Spleen (tissue), 11 donors: ENCODE measurements at regions not wholly inside any gene's neighbourhood (a gene's known extent, or its start where the extent isn't known, plus 50 kb on each side); places are given as distances from the start of the nearest gene placed in this dataset.

Experiments
- DNase-seq: peaks from one replicate; pipeline ENCODE4 v3.0.0-alpha.2; 2020
- H3K27ac ChIP-seq, 8 donors: fragments of 200-600 bp; sonication (generic) in 7 of 8; 1 replicate in 4 of 8; 2 replicates in 4 of 8; pipeline versions ENCODE4 v1.5.0 to v1.8.0; 2016 to 2021; ENCODE audit warnings: inconsistent platforms in 4 of 8, mild to moderate bottlenecking in 4 of 8, moderate library complexity in 1 of 8
- H3K27me3 ChIP-seq, 7 donors: fragments of 200-600 bp; sonication (generic) in 6 of 7; replicated peaks in 1 of 7; 1 replicate in 4 of 7; 2 replicates in 3 of 7; pipeline versions ENCODE4 v1.5.0 to v1.8.0; 2016 to 2021; ENCODE audit warnings: inconsistent platforms in 3 of 7, mild to moderate bottlenecking in 1 of 7
- H3K36me3 ChIP-seq, 6 donors: fragments of 200-600 bp; sonication (generic) in 5 of 6; 1 replicate in 4 of 6; 2 replicates in 2 of 6; pipeline versions ENCODE4 v1.5.0 to v1.8.0; 2016 to 2021; ENCODE audit warnings: inconsistent platforms in 2 of 6
- H3K4me1 ChIP-seq, 6 donors: fragments of 200-600 bp; sonication (generic) in 5 of 6; 1 replicate in 3 of 6; 2 replicates in 3 of 6; pipeline versions ENCODE4 v1.5.0 to v1.8.0; 2016 to 2021; ENCODE audit warnings: inconsistent platforms in 3 of 6
- H3K4me3 ChIP-seq, 8 donors: fragments of 200-600 bp; sonication (generic) in 7 of 8; 1 replicate in 4 of 8; 2 replicates in 4 of 8; pipeline versions ENCODE4 v1.5.0 to v1.8.0; 2016 to 2021; ENCODE audit warnings: inconsistent platforms in 4 of 8, mild to moderate bottlenecking in 4 of 8, moderate library complexity in 2 of 8
- H3K9me3 ChIP-seq, 8 donors: fragments of 200-600 bp; sonication (generic) in 7 of 8; 1 replicate in 4 of 8; 2 replicates in 4 of 8; pipeline versions ENCODE4 v1.5.0 to v1.8.0; 2016 to 2021; ENCODE audit warnings: inconsistent platforms in 4 of 8
- CTCF ChIP-seq, 11 experiments: fragments of 200-600 bp in 7 of 11; fragments of 450-650 bp in 4 of 11; sonication (generic) in 4 of 11; IDR thresholded peaks in 8 of 11; conservative IDR thresholded peaks in 3 of 11; 1 replicate in 7 of 11; 2 replicates in 4 of 11; pipeline versions ENCODE4 v1.4.0 to v1.8.0; 2016 to 2021; ENCODE audit warnings: antibody characterized with exemption in 11 of 11, inconsistent platforms in 4 of 11, mild to moderate bottlenecking in 1 of 11
- POLR2A ChIP-seq, 3 donors: fragments of 450-650 bp; IDR thresholded peaks; one replicate each; pipeline ENCODE4 v1.5.1; 2017; ENCODE audit warnings: antibody characterized with exemption in 3 of 3, mild to moderate bottlenecking in 1 of 3
- POLR2AphosphoS5 ChIP-seq, 3 donors: sonication (generic); formaldehyde crosslinking; IDR thresholded peaks; one replicate each; pipeline ENCODE4 v1.5.1; 2017; ENCODE audit warnings: antibody characterized with exemption in 3 of 3
- WGBS, 5 donors: extraction: QIAGEN DNeasy Blood & Tissue Kit in 3 of 5; methylation state at CpG; one replicate each; pipeline versions ENCODE4 v1.1.5 to v1.1.7; 2013 to 2018; 5-methylcytosine and 5-hydroxymethylcytosine counted together
- intact Hi-C: fragments of 100-400 bp; cut with DNase I; formaldehyde crosslinking; loops from one replicate; pipeline ENCODE4 v1.15.0; 2023; ENCODE audit warnings: low total_unique reads
- donor health status: healthy with polysubstance abuse.
- donor health status: DM: no; HTN: no; CAD: no; lungs with moderate emphysema.
- donor health status: DM: no; HTN: no; CAD: no.
- donor health status: Bipolar disorder and iron deficiency.
- donor health status: healthy.
- donor health status: DM: no; HTN: no; CAD: no.
- donor health status: DM: yes; HTN: yes; CAD: no.

GRCh38 chr2:239484571-239485355 is 83.9 kb upstream of the HDAC4 start:
- Histone ChIP-seq H3K4me3 (no peak overlapping the region), H3K27ac (no peak overlapping the region), H3K36me3 (no peaks in the 10 kb centered on the region), H3K9me3 (no peaks in the 10 kb centered on the region), H3K27me3 (peaks cover 0 to 35% (median 0%) of the 10 kb centered on the region in 7 donors), H3K4me1 (no peaks in the 10 kb centered on the region)
- intact Hi-C loops, result no loop called here
- no peak for DNase-seq
- WGBS, 5 donors, result 87 to 95% (median 93%) methylated on average over 22 of the region's 22 CpGs
- no peak for TF ChIP-seq POLR2AphosphoS5 (IDR thresholded peaks at IDR 0.05)
- no peak for TF ChIP-seq CTCF (IDR thresholded peaks at IDR 0.05 in 8 of 11, conservative IDR thresholded peaks at IDR 0.05 in 3 of 11)
- no peak for TF ChIP-seq POLR2A (IDR thresholded peaks at IDR 0.05)

DNA sequence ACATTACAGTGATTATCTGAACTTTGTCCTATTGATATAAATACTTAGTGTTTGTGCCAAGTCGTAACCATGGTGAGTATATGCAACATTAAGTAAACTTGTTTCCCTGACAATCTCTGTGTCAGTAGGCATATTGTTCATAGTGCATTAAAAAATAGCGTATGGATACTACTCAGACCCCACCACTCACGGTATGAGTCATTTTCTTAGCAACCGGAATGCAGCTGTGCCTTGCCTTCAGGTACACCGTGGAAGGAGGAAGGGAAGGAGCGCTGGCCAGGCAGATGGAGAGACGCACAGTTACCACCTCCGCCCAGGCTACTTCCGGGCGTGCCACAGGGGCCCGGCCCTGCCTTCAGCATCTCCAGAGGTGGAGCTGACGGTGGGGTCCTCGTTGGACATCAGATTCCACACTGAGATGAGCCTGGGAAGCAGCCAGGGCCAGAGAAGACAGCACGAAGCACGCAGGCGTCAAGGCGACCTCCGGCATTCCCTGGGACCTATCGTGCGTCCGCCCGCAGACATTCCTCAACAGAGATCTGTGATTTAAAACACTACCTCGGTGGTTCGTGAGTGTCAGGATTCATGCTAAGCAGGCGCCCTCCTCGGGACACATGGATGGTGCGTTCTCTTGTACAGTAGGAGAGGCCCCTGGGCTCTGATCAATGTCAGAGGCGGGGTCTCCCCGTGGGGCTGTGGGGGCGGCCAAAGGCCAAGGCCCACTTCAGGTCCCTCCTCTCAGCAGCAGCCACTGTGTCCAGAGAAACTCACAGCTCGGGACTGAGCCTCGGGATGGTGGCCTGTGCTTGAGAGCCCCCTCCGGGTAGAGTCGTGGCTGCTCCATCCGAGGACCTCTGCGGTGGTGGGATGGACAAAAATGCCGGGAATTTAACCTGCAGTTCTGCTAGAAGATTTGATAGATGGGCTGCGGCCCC is 82.2 kb upstream of the HDAC4 start:
- Histone ChIP-seq H3K4me3 (no peak overlapping the region), H3K9me3 (no peaks in the 10 kb centered on the region), H3K36me3 (no peaks in the 10 kb centered on the region), H3K27ac (no peak overlapping the region), H3K4me1 (no peaks in the 10 kb centered on the region), H3K27me3 (peaks cover 0 to 20% (median 0%) of the 10 kb centered on the region in 7 donors)
- DNase-seq, result no peak
- 72 to 79% (median 76%) methylated on average over 34 to 38 of the region's 38 CpGs for WGBS, 5 donors
- intact Hi-C loops, result no loop called here
- TF ChIP-seq POLR2AphosphoS5 (IDR thresholded peaks at IDR 0.05), result no peak
- TF ChIP-seq POLR2A (IDR thresholded peaks at IDR 0.05), result no peak
- TF ChIP-seq CTCF (IDR thresholded peaks at IDR 0.05 in 8 of 11, conservative IDR thresholded peaks at IDR 0.05 in 3 of 11), result no peak

DNA sequence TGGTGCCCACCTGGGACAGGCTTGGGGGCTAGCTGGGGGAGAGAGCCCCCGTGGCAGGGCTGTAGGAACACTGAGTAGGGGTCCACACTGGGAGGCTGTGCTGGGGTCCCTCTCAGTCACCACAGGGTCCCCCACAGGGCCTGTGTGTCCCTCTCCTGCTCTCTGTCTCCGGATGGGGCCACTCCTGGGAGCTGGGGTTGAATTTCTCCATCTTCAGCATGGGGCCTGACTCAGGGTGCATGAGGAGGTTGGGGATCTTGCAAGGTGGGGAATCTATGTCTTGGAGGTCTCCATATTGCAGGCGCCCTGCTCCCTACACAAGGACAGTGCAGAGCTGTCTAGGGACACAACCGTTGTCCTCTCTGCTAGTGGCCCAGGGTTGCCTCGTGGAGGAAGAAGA is 78.7 kb upstream of the HDAC4 start:
- WGBS, 5 donors, result 81 to 95% (median 85%) methylated on average over 4 to 5 of the region's 5 CpGs
- intact Hi-C loops, result no loop called here
- no peak for TF ChIP-seq POLR2AphosphoS5 (IDR thresholded peaks at IDR 0.05)
- no peak for TF ChIP-seq POLR2A (IDR thresholded peaks at IDR 0.05)
- TF ChIP-seq CTCF (IDR thresholded peaks at IDR 0.05 in 8 of 11, conservative IDR thresholded peaks at IDR 0.05 in 3 of 11), result no peak
- H3K4me3 ChIP-seq, result no peak overlapping the region
- H3K4me1 ChIP-seq, result no peaks in the 10 kb centered on the region
- no peaks in the 10 kb centered on the region for H3K9me3 ChIP-seq
- peaks cover 0 to 12% (median 0%) of the 10 kb centered on the region in 7 donors for H3K27me3 ChIP-seq
- H3K36me3 ChIP-seq, result no peaks in the 10 kb centered on the region
- no peak overlapping the region for H3K27ac ChIP-seq
- no peak for DNase-seq

GRCh38 chr2:239477591-239477990 is 76.8 kb upstream of the HDAC4 start:
- H3K27me3 ChIP-seq, result peaks cover 0 to 3% (median 0%) of the 10 kb centered on the region in 7 donors
- no peaks in the 10 kb centered on the region for H3K9me3 ChIP-seq
- no peaks in the 10 kb centered on the region for H3K36me3 ChIP-seq
- peak; percentile 46 for DNase-seq
- 82 to 88% (median 87%) methylated on average over 19 of the region's 19 CpGs for WGBS, 5 donors
- H3K4me1 ChIP-seq, result no peaks in the 10 kb centered on the region
- H3K27ac ChIP-seq, result no peak overlapping the region
- no peak overlapping the region for H3K4me3 ChIP-seq
- TF ChIP-seq POLR2A (IDR thresholded peaks at IDR 0.05) (no peak), CTCF (IDR thresholded peaks at IDR 0.05 in 8 of 11, conservative IDR thresholded peaks at IDR 0.05 in 3 of 11) (no peak), POLR2AphosphoS5 (IDR thresholded peaks at IDR 0.05) (no peak)
- intact Hi-C loops, result no loop called here
